SK-N-SH (cell line): ENCODE measurements at regions not wholly inside any gene's neighbourhood (a gene's known extent, or its start where the extent isn't known, plus 50 kb on each side); places are given as distances from the start of the nearest gene placed in this dataset.
"Not testable (repeated sequence)": the region's sequence is repeated elsewhere in the genome, so short reads cannot be mapped to it uniquely, and the experiment has no call there.

Experiments
- CTCF ChIA-PET: fragments of 300-600, 350-600 bp; formaldehyde crosslinking; extraction: SDS; loops from one replicate; lab custom pipeline; 2021; lab: Yijun Ruan, JAX
- POLR2A ChIA-PET: fragments of 350-600 bp; sonication (Branson Sonifier 250); formaldehyde crosslinking; extraction: SDS; loops from one replicate; lab custom pipeline; 2020; ENCODE audit warnings: antibody characterized with exemption, inconsistent platforms; lab: Yijun Ruan, JAX
- DNase-seq: peaks from one replicate; pipeline ENCODE4 v3.0.0; 2012
- H2AFZ ChIP-seq: fragments of 200-600 bp; sonication (generic); 2 replicates; pipeline ENCODE4 v1.8.1; 2016; ENCODE audit warnings: antibody characterized with exemption, mild to moderate bottlenecking, low read depth
- H3F3A ChIP-seq: fragments of 200-600 bp; sonication (generic); replicated peaks from 2 replicates; pipeline ENCODE3; 2016; ENCODE audit warnings: antibody characterized with exemption, mild to moderate bottlenecking; ENCODE audit not compliant: insufficient read depth
- H3K27ac ChIP-seq, 2 experiments: fragments of 200-500 bp in 1 of 2; fragments of 200-600 bp in 1 of 2; sonication (Bioruptor generic) in 1 of 2; sonication (generic), shearing (Covaris generic) in 1 of 2; 2 replicates each; pipeline versions ENCODE4 v1.5.1 to v1.6.1; 2014 to 2016; ENCODE audit warnings: low read depth in 2 of 2, inconsistent platforms in 1 of 2, low read length in 1 of 2, mild to moderate bottlenecking in 1 of 2, mixed read lengths in 1 of 2
- H3K27me3 ChIP-seq: fragments of 200-600 bp; sonication (generic), shearing (Covaris generic); 2 replicates; pipeline ENCODE4 v1.6.1; 2016; ENCODE audit warnings: mixed run types; ENCODE audit not compliant: insufficient read depth
- H3K36me3 ChIP-seq, 2 experiments: fragments of 200-500 bp in 1 of 2; fragments of 200-600 bp in 1 of 2; sonication (Bioruptor generic) in 1 of 2; sonication (generic) in 1 of 2; replicated peaks in 1 of 2; 2 replicates each; pipeline versions ENCODE3 to v1.5.1; 2014 to 2016; ENCODE audit warnings: low read length in 1 of 2, mild to moderate bottlenecking in 1 of 2; ENCODE audit not compliant: insufficient read depth in 2 of 2, control insufficient read depth in 1 of 2
- H3K4me1 ChIP-seq, 2 experiments: fragments of 200-500 bp in 1 of 2; fragments of 200-600 bp in 1 of 2; sonication (Bioruptor generic) in 1 of 2; sonication (generic), shearing (Covaris generic) in 1 of 2; 2 replicates each; pipeline versions ENCODE4 v1.5.1 to v1.6.1; 2014 to 2016; ENCODE audit warnings: low read depth in 1 of 2, low read length in 1 of 2, mixed run types in 1 of 2; ENCODE audit not compliant: insufficient read depth in 2 of 2, control insufficient read depth in 1 of 2
- H3K4me2 ChIP-seq: fragments of 200-600 bp; sonication (generic), shearing (Covaris generic); 2 replicates; pipeline ENCODE4 v1.6.1; 2017; ENCODE audit warnings: mixed run types
- H3K4me3 ChIP-seq, 2 experiments: fragments of 200-500 bp in 1 of 2; fragments of 200-600 bp in 1 of 2; sonication (Bioruptor generic) in 1 of 2; sonication (generic), shearing (Covaris generic) in 1 of 2; 2 replicates each; pipeline versions ENCODE4 v1.5.1 to v1.8.1; 2014 to 2016; ENCODE audit warnings: low read depth in 2 of 2, inconsistent platforms in 1 of 2, low read length in 1 of 2, mild to moderate bottlenecking in 1 of 2, mixed read lengths in 1 of 2, moderate library complexity in 1 of 2
- H3K79me2 ChIP-seq: fragments of 200-600 bp; sonication (generic); 2 replicates; pipeline ENCODE4 v1.8.1; 2017; ENCODE audit warnings: mild to moderate bottlenecking; ENCODE audit not compliant: insufficient read depth
- H3K9ac ChIP-seq: fragments of 200-600 bp; sonication (generic); 2 replicates; pipeline ENCODE4 v1.6.1; 2017; ENCODE audit warnings: mixed run types
- H3K9me2 ChIP-seq: fragments of 200-600 bp; sonication (generic); 2 replicates; pipeline ENCODE4 v1.6.1; 2017; ENCODE audit warnings: mixed run types
- H3K9me3 ChIP-seq: fragments of 200-600 bp; sonication (generic); 2 replicates; pipeline ENCODE4 v1.6.1; 2017; ENCODE audit warnings: mixed run types, mild to moderate bottlenecking, moderate library complexity
- H4K20me1 ChIP-seq: fragments of 200-600 bp; sonication (generic); 2 replicates; pipeline ENCODE4 v1.6.1; 2017; ENCODE audit warnings: mild to moderate bottlenecking, mixed run types; ENCODE audit not compliant: insufficient read depth
- EP300 ChIP-seq, 2 experiments: IDR thresholded peaks; 2 replicates each; pipeline versions ENCODE4 v1.4.0 to v1.6.1; 2012; ENCODE audit warnings: borderline replicate concordance in 1 of 2, low read depth in 1 of 2, low read length in 1 of 2
- EZH2phosphoT487 ChIP-seq: fragments of 200-600 bp; sonication (generic); IDR thresholded peaks from 2 replicates; pipeline ENCODE4 v1.6.1; 2017; ENCODE audit warnings: low read depth, mixed run types, mild to moderate bottlenecking, antibody characterized with exemption, moderate library complexity, borderline replicate concordance
- FOXM1 ChIP-seq: IDR thresholded peaks from 2 replicates; pipeline ENCODE4 v1.4.0; 2012; ENCODE audit warnings: low read depth, mild to moderate bottlenecking
- GABPA ChIP-seq: IDR thresholded peaks from 2 replicates; pipeline ENCODE4 v1.4.0; 2012; ENCODE audit warnings: low read depth, mild to moderate bottlenecking
- GATA2 ChIP-seq: sonication (generic); formaldehyde crosslinking; IDR thresholded peaks from 2 replicates; pipeline ENCODE4 v1.5.0; 2020; ENCODE audit warnings: mild to moderate bottlenecking, missing genetic modification reagents
- IRF3 ChIP-seq: fragments of 150-350 bp; IDR thresholded peaks from 2 replicates; pipeline ENCODE4 v1.6.1; 2016; ENCODE audit warnings: mild to moderate bottlenecking, low read depth, low read length
- JUND ChIP-seq: IDR thresholded peaks from 2 replicates; pipeline ENCODE4 v1.4.0; 2012
- MEF2A ChIP-seq: IDR thresholded peaks from 2 replicates; pipeline ENCODE4 v1.4.0; 2012; ENCODE audit warnings: low read depth, borderline replicate concordance
- NRF1 ChIP-seq: IDR thresholded peaks from 2 replicates; pipeline ENCODE4 v1.6.1; 2012; ENCODE audit warnings: low read depth, mild to moderate bottlenecking, low read length
- PBX3 ChIP-seq: IDR thresholded peaks from 2 replicates; pipeline ENCODE4; 2012
- POLR2AphosphoS5 ChIP-seq: IDR thresholded peaks from 2 replicates; pipeline ENCODE4 v1.6.1; 2012; ENCODE audit warnings: low read depth, low read length
- RCOR1 ChIP-seq: fragments of 150-350 bp; IDR thresholded peaks from 2 replicates; pipeline ENCODE4 v1.6.1; 2017; ENCODE audit warnings: antibody characterized with exemption, low read length
- REST ChIP-seq: IDR thresholded peaks from 2 replicates; pipeline ENCODE4 v1.6.1; 2012; ENCODE audit warnings: mild to moderate bottlenecking, low read depth, low read length, moderate library complexity
- RFX5 ChIP-seq: IDR thresholded peaks from 2 replicates; pipeline ENCODE4 v1.6.1; 2012; ENCODE audit warnings: mild to moderate bottlenecking, improper control_type of control experiment, low read length
- RXRA ChIP-seq: IDR thresholded peaks from 2 replicates; pipeline ENCODE4 v1.4.0; 2012; ENCODE audit warnings: low read depth, mild to moderate bottlenecking, borderline replicate concordance
- SIN3A ChIP-seq: IDR thresholded peaks from 2 replicates; pipeline ENCODE4 v1.6.1; 2012; ENCODE audit warnings: low read depth, mild to moderate bottlenecking, low read length, moderate library complexity, borderline replicate concordance
- TAF1 ChIP-seq: IDR thresholded peaks from 2 replicates; pipeline ENCODE4 v1.6.1; 2012; ENCODE audit warnings: low read depth, mild to moderate bottlenecking, low read length, moderate library complexity, borderline replicate concordance
- TCF12 ChIP-seq: IDR thresholded peaks from 2 replicates; pipeline ENCODE4 v1.4.0; 2012
- USF1 ChIP-seq: IDR thresholded peaks from 2 replicates; pipeline ENCODE4 v1.4.0; 2012; ENCODE audit warnings: low read depth, borderline replicate concordance
- YY1 ChIP-seq: IDR thresholded peaks from 2 replicates; pipeline ENCODE4 v1.4.0; 2012; ENCODE audit warnings: low read depth, mild to moderate bottlenecking
- WGBS: methylation state at CpG from one replicate; pipeline ENCODE4 v1.1.6; 2017; ENCODE audit warnings: low lambda C conversion rate; 5-methylcytosine and 5-hydroxymethylcytosine counted together

GRCh38 chr1:203566966-203567365, 59.7 kb upstream of the ATP2B4 start:
- H3K4me1 ChIP-seq, result peaks cover 0 to 14% of the 10 kb centered on the region in 2 experiments; a peak in 3 of 4 replicates
- DNase-seq, POLR2A ChIA-PET, H3K79me2 ChIP-seq, H2AFZ ChIP-seq, H3K9me2 ChIP-seq, H3K27me3 ChIP-seq, H3K4me2 ChIP-seq, H3K4me3 ChIP-seq, H3K9me3 ChIP-seq, H3K9ac ChIP-seq, H3K27ac ChIP-seq, H3K36me3 ChIP-seq, H4K20me1 ChIP-seq: not testable (repeated sequence)
- WGBS, result 91% methylated on average over 10 of the region's 11 CpGs
- CTCF ChIA-PET, result interaction anchor here (1.8 kb wide), 1 partner anchor 63 kb away, joined by 5 read pairs; no protein-coding TSS in a partner anchor
- peaks cover 15% of the 10 kb centered on the region for H3F3A ChIP-seq

GRCh38 chr1:203567596-203567995, 59.0 kb upstream of the ATP2B4 start:
- no peaks in the 10 kb centered on the region for H3K27me3 ChIP-seq
- H3K36me3 ChIP-seq, result no peaks in the 10 kb centered on the region
- CTCF ChIA-PET, result no interaction called here
- no peak overlapping the region for H2AFZ ChIP-seq
- H3K4me3 ChIP-seq, result no peak overlapping the region
- POLR2A ChIA-PET, result no interaction called here
- no peak overlapping the region for H3K27ac ChIP-seq
- WGBS, result 85% methylated on average over 5 of the region's 5 CpGs
- H3K4me1 ChIP-seq, result peaks cover 0 to 14% of the 10 kb centered on the region in 2 experiments; a peak in 3 of 4 replicates
- H3F3A ChIP-seq, result peaks cover 15% of the 10 kb centered on the region
- H3K4me2 ChIP-seq, result no peak overlapping the region
- H4K20me1 ChIP-seq, result no peaks in the 10 kb centered on the region
- H3K9me3 ChIP-seq, result no peaks in the 10 kb centered on the region
- no peak overlapping the region for H3K9ac ChIP-seq
- TF ChIP-seq POLR2AphosphoS5 (no peak), GATA2 (CRISPR knock-in tag) (no peak), RXRA (no peak), RCOR1 (no peak), RFX5 (no peak), SIN3A (no peak), TCF12 (no peak), MEF2A (no peak), FOXM1 (no peak), JUND (no peak), IRF3 (no peak), GABPA (no peak), YY1 (no peak), PBX3 (no peak), TAF1 (no peak), REST (no peak), USF1 (no peak), EZH2phosphoT487 (no peak), EP300 (IDR thresholded peaks at IDR 0.05; ENCODE audit: borderline replicate concordance in 1 of 2, low read depth in 1 of 2, low read length in 1 of 2) (no peak), NRF1 (no peak)
- H3K79me2 ChIP-seq, result no peaks in the 10 kb centered on the region
- DNase-seq, result no peak
- no peaks in the 10 kb centered on the region for H3K9me2 ChIP-seq
